Stimulated activated CD8-positive, alpha-beta memory T cell treated with anti-CD3 and anti-CD28 coated beads, Interleukin-7, amount 100 ng/mL, for 24 hours (primary cell): ENCODE measurements at regions not wholly inside any gene's neighbourhood (a gene's known extent, or its start where the extent isn't known, plus 50 kb on each side); places are given as distances from the start of the nearest gene placed in this dataset.

Source experiments
- DNase-seq: peaks from one replicate; pipeline ENCODE4 v3.0.0-alpha.2; 2020; ENCODE audit warnings: low read depth

DNA sequence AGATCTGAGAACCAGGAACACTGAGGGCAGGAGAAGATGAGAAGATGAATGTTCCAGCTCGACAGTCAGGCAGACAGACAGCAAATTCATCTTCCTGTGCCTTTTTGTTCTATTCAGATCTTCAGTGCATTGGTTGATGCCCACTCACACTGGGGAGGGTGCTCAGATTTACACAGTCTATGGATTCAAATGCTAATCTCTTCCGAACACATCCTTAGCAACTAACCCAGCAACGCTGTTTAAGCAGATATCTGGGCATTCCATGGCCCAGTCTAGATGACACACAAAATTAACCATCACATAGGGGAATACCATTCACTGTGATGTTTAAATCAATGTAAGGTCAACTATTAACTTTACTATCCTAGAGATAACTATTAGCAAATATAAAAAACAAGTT, 571.9 kb downstream of the NYAP2 start:
- no peak for DNase-seq

DNA sequence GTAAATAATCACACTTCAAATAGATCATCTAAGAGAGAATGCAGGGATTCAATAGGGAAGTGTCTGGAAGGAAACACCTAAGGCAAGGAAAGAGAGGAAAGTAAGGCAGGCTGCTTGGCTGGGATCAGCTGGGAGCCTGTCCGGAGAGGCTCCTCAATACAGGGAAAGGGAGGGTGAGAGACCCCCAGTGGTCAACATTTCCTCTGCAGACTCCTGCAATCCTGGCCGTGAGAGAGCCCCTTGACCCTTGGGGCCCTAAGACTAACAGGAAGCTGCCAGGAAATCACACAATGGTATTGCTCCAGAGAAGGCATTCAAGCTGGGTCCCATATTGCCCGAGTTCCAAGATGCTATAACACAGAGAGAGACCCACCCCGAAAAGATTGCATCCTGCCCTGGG, 549.4 kb downstream of the NYAP2 start:
- no peak for DNase-seq

DNA sequence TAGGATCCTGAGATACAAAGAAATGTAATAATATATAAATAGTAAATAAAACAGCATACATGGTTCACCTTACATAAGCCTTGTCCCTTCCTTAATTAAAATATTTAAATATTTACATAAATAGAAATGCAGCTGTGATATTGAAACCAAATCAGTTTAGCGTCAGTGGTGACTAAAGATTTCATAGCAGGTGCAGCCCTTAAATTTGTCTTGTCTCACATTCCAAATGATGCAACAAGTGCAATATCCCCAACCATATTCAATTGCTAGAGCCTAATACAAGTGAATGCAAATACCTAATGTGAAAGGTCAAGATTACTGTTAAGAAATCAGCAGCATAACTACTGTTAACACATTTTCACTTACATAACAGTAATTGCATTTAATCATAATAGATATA, 539.5 kb downstream of the NYAP2 start:
- DNase-seq = no peak

DNA sequence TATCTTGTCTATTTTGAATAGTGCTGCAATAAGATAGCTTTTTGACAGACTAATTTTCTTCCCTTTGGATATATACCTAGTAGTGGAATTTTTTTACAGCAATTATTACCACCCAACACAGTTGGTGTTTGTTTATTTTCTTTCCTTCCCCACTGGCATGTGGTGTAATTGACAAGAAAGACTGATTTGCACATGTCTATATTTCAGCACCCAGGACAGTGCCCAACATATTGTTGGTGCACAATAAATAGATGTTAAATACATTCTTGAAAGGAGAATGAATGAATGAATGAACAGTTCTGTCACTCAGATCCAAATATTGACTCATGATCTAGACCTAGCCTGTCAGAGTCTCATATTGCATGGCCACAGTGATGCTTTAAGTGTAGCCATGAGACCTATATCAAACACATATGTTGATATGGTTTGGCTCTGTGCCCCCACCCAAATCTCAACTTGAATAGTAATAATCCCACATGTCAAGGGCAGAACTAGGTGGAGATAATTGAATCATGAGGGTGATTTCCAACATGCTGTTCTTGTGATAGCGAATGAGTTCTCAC, 538.2 kb downstream of the NYAP2 start:
- DNase-seq = no peak

DNA sequence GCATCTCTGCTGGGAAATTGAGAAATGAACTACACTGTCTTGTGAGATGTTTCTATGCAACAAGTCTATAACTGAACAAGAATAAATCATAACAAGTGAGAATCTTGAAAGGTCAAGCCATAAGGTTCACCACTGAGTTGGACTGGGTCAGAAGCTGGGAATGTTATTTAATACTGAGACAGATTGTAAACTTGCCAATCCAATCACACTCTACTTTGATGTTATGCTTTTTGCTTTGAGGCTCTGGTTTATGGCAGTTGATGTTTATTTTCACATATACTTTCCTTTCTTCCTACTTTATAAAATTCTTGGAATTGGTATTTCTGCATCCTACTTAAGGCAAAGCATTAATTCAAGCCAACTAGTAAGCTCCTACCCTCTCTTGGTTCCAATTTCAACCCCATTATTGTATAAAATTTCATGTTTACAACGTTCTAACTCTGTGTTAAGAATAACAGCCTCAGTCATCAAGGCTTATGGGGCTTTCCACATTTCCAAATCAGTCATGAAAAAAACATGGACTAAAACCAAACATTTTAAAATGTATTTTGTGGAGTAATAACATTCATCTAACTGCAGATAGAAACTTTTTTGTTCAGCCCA, 533.4 kb downstream of the NYAP2 start:
- no peak for DNase-seq

DNA sequence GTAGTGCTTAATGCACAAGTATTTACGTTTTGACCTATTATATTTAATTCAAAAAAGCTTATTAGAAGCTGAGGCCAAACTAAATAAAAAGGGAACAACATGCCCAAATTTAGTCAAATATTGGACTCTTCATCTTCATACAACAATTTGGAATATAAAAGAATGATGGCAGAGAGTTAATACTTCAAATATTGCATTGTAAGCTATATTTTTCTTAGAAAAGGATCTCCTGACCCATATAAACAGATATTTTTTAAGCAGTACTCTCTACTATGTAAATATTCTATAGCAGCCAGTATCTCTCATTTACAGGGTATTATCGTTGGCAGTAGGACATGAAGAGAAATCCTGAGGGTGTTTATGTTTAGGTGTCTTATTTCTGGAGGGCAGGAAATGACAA, 531.2 kb downstream of the NYAP2 start:
- no peak for DNase-seq

DNA sequence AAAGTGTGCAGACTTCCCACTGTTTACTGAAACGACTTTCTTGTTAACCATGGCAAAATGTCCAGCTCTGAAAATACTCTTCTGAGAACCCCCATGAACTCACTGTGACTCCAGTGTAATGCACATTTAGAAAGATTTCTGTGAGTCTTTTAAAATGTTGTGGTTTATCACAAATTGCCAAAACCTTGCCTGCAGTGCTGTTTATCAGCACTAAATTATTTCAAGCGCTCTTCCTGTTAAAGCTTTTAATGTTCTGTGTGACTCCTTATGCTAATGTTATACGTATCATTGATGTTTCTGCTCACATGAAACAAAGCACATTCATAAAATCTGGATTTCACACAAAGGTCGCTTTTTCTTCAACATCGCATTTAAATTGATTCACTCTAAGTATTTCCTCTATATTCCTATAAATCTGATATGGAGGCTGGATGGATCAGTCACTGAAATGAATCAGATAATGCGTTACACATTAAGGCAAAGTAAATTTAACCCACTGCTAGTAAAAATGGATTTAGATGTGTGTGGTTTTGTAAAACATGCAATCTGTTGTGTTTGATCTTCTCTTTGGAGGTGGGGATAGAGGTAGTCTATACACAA, 521.2 kb downstream of the NYAP2 start:
- DNase-seq = no peak

DNA sequence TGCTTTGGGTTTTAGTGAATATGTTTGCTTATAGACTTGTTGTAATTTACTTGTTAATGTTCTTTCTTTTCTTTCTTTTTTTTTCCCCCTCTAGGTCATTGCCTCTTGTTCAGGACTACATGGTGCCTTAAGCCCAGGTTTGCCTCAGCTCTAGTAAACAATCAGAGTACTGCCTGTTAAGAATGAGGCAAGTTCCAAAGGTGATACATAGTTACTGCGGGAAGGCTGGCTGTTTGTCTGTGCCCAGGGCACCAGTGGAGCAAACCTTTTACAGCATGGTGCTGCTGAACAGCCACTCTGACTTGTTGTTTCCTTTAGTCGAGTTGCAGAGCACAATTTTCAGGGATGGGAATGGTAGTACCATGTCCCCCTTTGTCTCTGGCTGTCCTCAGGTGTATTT, 517.2 kb downstream of the NYAP2 start:
- DNase-seq = no peak

DNA sequence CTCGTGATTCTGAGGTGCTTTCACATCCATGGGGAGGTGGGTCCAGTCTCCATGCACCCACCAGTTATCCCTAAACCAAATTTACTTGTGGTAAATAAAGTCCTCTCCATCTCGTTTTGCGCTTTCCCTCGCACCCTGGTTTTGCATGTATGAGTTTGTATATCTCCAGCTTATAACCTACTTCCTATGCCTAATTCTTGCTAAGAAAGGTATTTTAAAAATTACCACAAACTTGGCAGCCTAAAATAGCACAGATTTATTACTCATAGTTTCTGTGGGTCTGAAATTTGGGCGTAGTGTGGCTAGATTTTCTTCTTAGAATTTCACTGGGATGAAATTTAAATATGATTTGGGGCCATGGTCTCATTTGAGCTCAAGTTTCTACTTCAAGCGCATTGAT, 511.5 kb downstream of the NYAP2 start:
- DNase-seq = no peak

DNA sequence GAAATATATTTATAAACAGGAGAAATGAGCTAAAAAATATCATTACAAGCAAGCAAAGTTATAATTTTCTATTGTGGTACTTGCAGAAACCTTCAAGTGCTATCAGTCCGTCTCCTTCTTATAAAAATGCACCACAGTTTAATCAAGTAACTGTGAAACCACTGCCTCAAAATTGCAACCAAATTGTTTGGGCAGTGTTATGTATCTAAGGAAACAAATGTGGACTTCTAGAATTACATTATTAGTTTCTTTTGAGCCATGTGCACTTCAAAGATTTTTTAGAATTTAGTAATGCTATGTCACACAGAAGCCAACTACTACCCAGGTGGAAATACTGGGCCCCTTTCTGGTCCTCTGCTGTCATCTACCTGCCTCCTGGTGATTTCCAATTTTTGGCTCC, 495.6 kb downstream of the NYAP2 start:
- no peak for DNase-seq

DNA sequence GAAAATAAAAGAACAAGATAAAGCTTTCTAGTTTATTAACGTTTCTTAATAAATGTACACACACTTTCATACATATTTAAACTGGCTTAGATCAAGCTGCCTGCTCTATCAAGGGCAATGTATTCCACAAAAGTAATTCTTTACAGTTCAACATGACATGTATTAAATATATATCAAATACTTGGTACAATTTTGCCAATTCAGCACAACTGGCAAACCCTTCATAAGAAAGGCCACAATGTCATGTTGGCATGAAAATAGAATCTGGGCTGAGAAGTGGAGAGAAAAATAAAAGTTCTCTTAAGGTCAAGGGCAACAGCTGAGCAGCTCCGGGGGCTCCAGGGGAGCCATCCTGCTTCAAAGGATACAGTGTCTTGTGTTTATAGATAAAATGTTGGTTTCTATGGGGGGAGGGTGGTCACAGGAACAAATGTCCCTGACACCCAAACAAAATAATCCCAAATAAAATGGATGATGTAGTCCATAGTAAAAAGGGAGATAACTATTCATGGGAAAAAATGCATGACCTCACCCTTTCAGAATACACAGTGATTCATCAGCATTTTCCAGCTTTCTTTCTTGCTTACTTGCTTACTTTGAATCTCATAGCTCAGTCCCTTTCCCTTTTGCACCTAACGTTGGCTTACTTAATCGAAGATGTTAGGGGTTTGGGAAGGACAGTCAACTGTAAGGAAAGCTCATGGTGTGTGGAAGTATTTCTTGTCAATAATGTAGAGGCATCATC, 494.9 kb downstream of the NYAP2 start:
- DNase-seq = no peak

DNA sequence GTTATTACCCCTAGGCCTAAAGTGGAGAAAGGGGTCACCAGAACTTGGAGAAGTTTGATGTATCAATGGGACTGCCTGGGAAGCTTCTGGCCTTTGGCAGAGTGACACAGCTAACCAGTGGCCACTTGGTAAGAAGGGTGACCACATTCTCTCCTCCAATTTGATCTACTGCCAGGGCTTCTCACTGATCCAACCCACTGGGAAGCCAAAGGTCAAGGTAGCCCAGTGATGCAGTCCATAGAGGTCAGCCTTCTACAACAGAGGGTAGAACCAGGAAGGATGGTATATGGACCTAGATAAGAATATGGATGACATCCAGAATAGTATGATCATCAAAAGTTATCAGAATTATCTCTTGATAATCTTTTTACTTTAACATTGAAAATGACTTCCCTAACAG, 493.6 kb downstream of the NYAP2 start:
- no peak for DNase-seq

DNA sequence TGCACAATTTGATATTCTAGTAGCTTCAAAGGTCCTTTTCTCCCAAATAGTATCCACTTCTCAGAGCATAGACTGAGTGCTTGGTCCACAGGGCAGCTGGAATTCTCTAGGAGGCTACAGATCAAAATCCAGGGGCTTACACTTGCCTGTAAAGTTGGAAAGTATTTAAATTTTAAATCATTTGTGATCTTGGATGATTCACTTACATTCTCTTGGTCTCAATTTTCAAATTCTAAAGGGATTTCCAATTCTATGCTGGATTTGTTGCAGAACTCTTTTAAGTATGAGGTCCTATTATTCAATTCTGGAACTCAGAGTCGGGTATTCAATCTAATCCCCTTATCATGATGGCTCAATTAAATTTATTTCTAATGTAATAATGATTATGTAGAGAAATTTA, 492.3 kb downstream of the NYAP2 start:
- no peak for DNase-seq

DNA sequence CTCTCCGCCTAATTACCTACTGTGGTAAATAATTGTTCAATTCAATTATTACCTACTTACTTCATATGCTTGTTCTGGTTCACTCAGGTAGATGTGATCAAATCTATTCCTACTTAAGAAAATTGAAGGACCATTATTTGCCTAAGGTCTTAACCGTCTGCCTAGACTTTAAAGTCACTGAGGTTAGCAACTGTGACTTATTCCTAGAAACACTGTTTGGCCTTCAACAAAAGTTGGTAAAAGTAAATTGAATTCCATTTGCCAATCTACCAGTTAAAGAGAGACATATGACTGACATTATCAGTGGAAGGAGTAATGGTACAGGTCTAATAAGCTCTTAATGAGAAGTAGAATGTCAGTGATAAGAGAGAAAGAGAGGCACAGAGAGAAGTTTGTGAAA, 491.5 kb downstream of the NYAP2 start:
- no peak for DNase-seq

DNA sequence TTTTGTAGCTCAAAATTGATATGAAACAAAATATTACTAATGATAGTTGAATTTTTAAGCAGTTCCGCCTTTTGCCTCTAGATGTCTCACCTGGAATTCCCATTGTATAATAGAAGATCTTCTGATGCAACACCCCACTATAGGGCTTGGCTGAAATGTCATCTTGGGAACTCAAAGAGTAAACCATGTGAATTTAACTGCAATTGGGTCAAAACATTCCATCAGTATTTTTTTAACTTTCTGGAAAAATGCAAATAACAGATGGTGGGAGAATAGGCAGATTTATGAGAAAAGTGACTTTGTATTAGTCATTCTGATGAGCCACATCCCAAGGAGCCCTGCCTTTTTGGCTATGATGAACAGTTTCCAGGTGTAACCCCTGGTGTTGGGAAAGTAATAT, 489.9 kb downstream of the NYAP2 start:
- no peak for DNase-seq

DNA sequence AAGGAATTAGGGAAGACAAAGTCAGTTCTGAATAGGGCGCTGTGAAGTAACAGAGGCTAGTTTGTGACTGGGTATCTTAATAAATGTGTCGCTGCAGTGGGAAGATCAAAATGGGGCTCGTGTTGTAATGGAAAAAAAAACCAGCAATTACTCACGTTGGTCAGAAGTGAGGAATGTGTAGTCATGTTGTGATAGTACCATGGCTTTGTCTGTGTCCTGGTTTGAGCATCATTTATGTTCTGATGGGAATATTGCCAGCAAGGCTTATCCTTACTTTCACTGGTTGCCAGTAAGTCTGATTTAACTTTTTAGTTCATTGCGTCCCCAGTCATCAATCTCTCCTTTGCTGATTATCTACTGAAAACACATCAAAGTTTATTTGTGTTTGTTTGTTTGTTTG, 467.6 kb downstream of the NYAP2 start:
- no peak for DNase-seq

DNA sequence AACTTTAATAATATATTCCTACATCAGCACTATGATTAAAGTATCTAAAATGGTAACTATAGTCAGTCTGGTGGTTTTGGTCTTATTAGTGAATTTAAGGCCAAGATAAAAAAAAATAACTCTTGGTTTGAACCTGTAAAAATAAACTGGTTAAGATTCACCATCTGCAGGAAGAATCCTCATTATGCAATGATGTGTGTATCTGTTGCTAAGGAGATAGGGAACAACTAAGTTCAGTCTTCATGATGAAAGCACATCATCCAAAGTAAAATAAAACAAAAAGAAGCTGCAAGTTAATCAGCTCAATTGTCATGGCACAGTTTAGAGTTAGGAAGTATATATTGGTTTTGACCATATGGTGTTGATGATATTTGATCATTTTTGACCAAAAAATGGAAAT, 466.0 kb downstream of the NYAP2 start:
- no peak for DNase-seq

DNA sequence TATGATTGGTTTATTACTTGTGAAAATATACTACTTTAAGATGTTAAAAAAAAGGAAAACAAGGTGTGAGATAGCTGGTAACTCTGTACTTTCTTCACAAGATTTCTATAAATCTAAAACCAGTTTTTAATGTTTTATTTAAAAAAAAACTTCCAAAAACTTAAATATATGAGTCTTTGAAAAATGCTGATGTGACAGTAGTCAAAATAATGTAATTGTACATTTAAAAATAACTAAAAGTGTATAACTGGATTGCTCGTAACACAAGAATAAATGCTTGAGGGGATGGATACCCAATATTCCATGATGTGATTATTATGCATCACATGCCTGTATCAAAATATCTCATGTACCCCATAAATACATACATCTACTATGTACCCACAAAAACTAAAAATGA, 464.9 kb downstream of the NYAP2 start:
- no peak for DNase-seq

DNA sequence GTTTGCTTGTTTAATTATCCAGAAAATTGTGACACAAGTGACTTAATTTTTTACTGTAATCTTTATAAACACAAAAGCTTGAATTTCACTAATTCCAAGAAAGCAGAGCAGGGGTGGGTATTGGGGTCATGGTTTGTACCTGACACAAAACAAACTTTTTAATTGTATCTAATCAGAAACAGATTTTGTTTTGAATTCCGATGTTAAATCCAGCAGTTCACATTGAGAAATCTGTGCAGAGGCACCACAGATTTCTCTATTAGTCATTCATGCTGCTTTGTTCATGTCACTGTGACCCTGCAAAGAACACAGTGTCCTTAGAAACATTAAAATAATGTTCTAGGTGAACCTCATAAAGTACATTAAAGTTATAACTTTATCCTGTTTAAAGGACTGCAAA, 443.4 kb downstream of the NYAP2 start:
- DNase-seq = no peak

DNA sequence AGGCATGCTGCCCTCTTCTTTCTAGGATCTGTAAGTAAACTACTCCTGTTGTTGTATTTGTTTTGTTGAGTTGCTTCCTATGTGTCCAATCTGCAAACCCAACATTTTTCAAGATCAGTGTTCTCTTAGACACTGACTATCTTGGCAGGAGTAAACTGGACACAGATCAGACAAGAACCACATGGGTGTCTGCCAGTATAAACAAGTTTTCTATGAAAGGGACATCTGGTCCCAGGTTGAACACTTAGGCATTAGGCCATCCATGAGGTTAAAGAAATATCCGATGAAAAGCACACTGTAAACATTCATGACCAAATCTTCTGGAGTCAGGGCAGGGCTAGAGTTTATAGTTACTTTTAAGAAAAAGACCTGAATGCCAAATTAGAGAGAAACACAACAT, 441.8 kb downstream of the NYAP2 start:
- DNase-seq = no peak

DNA sequence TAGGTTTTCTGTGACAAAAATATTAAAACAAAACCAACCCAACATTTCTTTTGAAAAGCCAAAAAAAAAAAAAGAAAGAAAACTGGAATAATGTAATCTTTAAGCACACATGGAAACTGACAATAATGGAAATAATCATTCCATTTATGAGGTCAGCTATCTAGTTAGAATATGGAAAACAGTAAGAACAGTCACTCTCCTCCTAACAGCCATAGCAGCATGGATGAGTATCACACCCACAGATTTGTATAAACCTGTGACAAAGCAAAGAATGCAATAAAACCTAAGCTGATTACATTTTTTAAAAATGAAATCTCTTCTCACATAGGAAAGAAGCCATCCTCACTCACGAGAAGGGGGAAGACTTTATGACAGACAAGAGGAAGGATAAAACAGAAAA, 437.8 kb downstream of the NYAP2 start:
- no peak for DNase-seq

DNA sequence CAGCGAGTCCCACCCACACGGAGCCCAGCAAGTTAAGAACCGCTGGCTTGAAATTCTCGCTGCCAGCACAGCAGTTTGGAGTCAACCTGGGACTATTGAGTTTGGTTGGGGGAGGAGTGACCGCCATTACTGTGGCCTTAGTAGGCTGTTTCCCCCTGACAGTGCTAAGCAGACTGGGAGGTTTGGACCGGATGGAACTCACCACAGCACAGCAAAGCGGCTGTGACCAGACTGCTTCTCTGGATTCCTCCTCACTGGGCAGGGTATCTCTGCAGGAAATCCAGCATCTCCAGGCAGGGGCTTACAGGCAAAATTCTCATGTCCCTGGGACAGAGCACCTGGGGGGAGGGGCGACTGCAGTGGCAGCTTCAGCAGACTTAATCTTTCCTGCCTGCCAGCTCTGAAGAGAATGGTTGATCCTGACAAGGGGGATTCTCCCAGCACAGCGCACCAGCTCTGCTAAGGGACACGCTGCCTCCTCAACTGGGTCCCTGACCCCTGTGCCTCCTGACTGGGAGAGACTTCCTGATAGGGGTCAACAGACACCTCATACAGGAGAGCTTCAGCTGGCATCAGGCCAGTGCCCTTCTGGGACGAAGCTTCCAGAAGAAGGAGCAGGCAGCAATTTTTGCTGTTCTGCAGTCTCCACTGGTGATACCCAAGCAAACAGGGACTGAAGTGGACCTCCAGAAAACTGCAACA, 425.4 kb downstream of the NYAP2 start:
- no peak for DNase-seq

DNA sequence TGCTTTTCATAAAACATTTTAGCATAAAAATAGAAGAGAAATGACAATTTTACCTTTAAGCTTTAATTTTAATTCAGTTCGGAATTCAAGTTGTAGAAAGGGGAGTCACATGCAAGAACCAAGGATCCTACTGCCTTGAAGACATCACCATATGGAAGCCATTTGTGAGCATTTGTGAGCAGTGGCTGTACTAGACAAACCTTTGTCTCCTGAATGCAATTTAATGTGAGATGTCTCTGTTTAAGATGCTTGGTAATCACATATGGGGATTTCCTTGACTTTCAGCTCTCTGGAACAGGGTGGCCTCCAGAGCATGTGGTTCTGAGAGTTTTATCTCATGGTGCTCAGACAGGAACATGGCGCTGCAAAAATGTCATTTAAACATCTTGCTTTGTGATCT, 421.8 kb downstream of the NYAP2 start:
- DNase-seq = no peak
